ENCODE measurements at regions not wholly inside any gene's neighbourhood (a gene's known extent, or its start where the extent isn't known, plus 50 kb on each side); places are given as distances from the start of the nearest gene placed in this dataset.

- DNase-seq, result no peak
Observed at GRCh38 chr3:182233957-182234356, 522.2 kb downstream of the SOX2 start.

DNA sequence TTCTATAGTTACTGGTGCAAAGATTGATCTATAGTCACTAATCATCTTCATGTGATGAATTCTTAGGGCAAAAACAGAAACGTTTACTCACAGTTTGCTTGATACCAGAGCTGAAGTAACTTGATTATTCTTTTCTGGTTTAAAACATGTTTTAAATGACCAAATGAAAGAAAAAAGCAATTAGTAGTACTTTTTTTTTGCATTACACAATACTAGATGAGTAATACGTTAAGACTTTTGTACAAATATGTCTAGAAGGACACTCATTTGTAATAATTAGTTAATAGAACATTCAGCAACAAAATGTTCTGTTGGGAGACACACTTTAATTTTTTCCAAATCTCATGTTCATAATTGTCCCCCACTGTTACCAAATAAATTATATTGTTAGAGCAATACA is 523.2 kb downstream of the SOX2 start:
- no peak for DNase-seq

GRCh38 chr3:182235504-182235903 is 523.8 kb downstream of the SOX2 start:
- DNase-seq, result no peak

DNA sequence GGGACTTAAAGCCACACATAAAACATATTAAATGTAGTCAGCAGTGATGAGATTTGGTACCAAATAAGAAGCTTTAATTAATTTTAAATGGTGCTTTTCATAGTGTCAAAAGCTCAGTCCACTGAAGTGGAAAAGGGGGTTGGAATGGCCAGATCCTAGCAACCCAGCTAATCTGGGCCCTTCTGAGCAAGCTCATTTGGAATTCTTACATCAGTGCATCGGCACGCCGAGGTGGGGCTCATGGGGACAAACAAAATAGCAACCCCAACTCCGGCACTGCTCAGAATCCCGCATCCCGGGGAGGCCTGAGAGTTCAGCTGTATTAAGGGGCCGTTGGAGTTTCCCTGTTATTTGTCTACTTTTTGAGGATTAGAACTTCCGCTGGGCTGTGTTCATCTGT is 526.4 kb downstream of the SOX2 start:
- DNase-seq, result no peak

DNA sequence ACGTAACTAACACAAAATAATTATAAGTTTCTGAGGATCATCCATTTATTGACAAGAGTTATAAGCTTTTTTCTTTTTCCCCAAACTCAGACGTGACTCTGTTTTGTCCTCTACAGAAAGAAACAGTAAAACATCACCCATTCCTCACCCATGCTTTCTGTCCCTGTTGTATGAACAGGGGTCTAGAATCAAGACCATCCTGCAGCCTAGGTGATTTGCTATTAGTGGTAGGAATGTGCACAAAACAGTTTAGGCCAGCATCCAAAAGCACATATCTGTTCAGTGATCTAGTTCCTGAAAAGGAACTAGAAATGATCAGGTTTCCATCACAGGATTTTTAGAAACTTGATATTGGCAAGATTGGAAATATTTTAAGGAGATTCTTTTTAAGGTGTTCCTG is 527.6 kb downstream of the SOX2 start:
- DNase-seq, result no peak

DNA sequence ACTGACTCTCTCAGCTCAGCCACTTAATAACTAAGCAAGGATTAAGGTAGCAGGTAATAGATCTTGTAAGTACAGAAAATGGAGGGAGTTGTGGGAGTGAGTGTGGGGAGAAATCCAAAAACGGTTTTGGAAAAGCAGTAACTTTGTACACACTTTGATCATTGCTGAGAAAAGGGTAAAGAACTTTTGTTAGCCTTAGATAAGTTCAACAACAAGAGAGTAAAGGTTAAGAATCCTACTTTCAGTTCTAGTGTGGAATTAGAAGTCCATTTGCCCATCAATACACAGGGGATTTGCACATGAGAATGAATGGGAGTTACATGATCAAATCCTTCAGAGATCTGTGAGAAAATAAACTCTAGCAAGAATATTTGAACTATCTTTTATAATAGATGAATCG is 528.7 kb downstream of the SOX2 start:
- no peak for DNase-seq

DNA sequence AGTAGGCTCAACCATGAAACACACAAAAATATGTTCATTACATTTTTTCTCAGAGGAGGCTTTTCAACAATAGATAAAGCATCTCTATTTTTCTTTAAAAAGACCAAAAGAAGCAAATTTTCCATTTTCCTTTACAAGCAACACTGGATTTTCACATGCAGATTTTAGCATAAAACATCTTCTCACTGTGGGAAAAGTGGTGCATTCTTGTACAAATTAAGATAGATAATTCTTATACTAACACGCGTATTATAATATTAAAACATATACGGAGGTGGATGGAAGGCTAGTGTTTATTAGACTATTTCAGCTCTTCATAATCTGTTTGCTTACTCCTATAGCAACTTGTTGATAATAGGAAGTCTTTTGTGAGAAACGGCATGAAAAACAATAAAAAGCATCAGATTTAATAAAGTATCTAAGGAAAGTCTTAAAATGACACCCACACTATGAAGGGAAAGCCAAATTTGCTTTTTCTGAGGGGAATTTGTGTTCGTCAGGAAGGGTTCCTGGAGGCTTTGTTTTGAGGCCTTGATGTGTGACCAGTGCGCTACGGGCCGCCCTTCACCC is 529.6 kb downstream of the SOX2 start:
- no peak for DNase-seq

DNA sequence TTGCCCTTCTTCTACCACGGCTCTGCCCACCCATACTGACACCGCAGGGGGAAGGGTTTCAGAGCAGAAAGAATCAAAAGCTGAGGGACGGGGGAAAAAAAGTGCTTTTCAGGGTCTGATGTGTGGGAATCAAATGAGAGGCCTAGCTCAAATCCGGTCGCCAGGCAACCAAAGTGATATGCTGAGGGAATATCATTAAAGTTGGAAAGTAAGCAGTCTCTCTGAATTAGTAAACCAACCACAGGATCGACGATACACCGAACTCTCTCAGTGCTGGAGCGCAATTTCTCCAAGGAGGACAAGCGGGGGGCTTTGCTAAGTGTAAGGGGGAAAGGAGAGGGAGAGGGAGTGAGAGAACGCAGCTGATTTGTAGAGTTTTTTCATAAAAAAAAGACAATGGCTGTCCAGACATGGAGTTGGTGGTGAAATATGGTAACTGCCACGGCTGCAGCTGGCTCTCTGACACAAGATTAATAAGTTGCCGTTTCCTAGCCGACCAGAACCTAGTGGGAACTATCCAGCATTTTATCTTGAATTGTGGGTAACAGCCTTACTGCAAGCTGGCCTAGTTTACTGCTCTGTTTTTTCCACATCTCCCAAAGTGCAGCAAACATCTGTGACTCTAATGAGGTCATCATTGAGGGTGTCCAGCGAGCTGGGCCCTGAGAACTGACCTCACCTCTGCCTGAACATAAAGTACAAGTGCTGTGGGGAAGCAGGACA is 530.2 kb downstream of the SOX2 start:
- no peak for DNase-seq

DNA sequence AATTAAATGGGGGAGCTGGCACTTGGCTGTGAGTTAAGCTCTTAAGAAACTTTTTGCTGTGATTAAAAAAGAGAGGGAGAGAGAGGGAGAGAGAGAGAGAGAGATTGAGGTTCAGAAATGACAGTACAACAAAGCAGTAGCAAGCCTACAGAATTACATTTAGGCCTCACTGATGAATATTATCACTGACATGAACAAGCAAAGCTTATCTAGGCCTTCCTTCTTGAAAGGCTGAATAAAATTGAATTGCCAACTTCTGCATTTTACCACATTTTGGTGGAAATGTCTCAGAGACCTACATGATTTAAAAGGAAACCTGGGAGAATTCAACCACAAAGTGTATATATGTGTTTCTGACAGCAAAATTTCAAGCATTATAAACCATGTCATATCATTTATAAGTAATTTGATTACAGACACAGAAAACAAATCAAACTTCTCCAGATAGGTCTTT is 530.8 kb downstream of the SOX2 start:
- DNase-seq, result no peak

DNA sequence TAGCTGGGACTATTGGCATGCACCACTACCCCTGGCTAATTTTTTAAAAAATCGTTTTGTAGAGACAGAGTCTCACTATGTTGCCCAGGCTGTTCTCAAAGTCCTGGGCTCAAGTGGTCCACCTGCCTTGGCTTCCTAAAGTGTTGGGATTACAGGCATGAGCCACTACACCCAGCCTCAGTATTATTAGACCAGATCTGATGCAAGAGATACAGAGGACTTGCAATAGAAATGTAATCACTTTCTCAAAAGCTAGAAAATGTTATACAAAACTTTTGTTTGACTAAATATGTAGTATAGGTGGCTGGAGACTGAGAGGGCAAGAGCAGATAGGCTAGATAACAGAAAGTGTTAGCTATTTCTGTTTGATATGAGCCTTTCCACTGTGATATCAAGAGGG is 531.9 kb downstream of the SOX2 start:
- no peak for DNase-seq

DNA sequence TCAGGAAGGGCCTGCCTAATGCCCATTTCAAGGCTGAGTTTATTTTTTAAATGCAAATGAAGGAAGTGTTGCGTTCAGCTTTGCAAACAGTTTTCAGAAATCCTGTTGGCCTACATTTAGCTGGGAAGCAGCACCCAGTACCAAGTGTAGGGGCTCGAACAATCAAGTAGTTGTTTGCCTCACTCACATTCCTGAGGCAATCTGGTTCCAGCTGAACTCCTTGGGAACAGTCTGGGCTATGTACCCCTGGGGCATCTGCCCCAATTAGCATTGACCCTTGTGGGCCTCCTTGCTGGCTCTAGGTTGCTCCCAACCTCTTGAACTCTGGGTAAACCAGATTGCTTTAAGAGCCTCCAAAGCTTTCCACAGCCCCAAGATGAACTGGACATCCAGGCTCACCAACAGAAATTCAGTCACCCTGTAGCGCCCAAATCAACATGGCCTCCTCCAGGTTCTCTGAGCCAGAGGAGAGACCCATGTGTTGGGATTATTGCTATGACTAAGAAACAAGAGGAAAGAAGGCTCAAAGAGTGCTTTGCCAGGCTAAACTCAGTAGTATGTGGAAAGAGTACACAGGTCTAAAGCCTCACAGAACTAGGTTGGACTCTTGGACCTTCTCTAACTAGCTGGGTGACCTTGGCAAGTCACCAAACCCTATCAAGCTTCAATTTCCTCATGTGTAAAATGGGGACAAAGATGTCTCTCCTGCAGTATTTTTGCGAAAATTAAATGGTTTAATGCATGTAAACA is 532.7 kb downstream of the SOX2 start:
- no peak for DNase-seq

- no peak for DNase-seq
Observed at GRCh38 chr3:182245059-182245458, 533.3 kb downstream of the SOX2 start.

- no peak for DNase-seq
Observed at GRCh38 chr3:182246870-182247269, 535.1 kb downstream of the SOX2 start.

- DNase-seq, result no peak
Observed at GRCh38 chr3:182248349-182248880, 536.7 kb downstream of the SOX2 start.

DNA sequence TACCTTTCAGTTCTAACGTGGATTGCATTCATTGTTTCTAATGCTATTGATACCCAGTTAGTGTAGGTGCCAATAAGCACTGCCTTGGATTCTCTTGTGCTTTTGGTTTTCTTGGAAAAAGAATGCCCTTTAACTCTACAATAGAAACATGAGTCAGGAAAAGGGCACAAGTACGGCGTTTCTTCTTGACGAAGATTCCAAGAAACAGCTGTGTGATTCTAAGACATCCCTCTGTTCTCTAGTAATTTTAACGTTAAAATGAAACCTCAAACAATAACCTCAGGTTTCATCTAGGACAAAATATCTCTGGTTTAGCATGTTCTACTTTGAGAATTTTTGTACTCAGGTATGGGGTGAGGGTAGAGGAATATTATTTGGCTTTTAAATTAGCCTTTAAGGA is 540.5 kb upstream of the ATP11B start:
- no peak for DNase-seq

DNA sequence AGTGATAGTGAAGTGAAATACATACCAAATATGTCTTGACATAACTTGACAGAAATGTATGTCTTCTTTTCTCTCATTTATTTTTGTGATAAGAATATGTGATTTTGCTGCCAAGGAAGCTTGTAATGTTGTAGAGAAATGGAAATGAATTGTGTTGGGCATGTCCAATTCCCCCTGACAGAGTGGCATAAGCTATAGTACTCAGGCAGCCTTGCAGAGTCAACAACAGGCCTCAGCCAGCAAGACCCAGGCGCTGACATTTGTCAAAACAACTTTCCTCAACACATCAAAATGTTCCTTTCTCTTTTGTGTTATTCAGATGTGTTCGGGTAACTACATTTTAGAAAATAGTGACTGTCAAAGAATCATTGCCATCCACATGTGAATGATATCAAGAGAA is 538.1 kb upstream of the ATP11B start:
- no peak for DNase-seq

DNA sequence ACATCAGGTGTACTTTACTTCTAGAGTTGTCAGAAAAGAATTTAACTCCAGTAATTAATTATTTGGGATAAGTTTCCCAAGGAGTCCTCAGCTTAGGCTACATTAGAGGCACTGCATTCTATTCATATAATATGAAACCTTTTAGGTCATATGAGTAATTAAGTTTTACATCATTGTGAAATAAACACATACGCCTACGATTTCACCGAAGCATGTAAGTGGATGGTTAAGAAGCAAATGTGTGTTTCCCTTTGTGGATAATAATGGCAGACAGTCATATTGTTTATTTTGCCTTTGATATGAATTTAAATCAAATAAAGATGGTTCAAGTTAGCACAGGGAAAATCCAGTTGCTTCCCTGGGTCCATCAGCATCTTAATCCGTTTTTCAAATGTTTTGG is 535.9 kb upstream of the ATP11B start:
- no peak for DNase-seq

DNA sequence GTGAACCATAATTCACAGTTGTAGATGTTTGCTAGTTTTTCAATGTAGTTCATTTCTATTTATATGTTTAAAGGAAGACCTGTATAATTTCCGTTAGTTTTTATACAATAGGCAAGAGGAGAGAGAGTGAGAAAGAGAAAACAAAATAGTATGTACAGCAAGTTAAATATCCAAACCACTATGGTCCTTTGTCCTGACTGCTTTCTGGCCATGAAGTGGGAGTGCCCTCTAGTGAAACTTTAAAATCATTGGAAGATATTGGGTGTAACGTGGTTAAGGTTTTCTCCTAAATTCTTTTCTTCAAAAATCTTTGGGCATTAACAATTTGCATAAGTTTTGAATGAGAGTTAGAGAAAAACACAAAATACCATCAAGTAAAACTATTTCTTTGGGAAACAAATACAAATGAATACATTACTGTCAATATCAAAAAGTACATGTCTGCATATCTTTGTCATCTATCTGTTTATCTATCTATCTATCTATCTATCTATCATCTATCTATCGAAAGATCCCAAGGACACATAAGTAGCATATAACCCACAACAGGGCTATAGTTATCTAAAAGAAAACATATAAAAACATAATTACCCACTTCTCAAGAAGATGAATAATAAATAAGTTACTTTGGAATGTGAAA is 534.6 kb upstream of the ATP11B start:
- DNase-seq, result no peak

DNA sequence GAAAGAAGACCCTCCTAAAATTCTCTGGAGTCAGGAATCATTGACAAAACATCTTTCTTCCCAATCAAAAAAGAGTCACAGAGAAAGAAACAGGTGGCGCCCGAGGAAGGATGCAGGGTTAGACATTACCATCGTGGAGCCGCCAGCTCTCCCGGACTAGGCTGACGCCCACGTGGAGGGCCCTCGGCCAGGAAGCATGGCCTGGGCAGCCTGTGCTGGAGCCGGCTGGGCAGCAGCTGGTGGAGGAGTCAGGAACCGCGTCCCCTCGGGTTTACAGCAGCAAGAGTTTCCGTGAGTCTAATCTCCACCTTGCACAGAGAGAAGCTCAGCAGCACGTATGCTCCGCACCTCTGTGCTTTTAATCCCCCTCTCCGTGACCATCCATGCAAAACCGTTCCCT is 533.7 kb upstream of the ATP11B start:
- no peak for DNase-seq

DNA sequence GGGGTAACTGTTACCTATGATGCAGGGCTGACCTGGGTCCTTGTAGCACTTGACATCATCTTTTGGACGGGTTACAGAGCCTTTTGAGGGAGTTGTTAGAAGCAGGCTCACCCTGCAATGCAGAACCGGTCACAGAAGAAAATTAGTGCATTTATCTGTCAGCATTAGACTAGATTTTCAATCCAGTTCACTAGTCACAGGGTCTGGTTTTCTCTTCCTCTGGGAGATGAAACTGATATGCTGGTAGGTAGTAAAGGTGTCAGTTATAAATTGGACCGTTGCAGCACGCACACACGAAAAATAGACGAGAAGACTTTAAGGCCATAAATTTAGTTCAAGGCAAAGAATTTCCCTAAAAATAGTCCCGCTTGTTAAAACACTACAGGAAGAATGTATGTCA is 532.3 kb upstream of the ATP11B start:
- no peak for DNase-seq

DNA sequence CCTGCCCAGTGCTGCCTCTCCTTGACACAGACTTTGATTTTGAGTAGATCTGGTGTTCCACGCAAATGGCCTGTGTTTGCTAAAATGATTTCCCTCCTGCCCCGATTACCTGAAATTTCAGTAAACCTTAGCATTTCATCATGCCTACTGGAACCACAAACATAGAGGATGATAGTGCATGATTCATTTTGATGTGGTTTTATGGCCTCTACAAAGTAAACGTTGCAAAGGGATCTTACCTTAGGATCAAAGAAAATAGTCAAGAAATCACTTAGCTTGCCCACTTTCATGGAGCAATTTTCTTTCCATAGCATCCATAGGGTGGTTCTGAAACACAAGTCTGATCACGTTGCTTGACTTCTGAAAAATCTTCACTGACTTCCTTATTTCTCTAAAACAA is 524.6 kb upstream of the ATP11B start:
- DNase-seq, result no peak

DNA sequence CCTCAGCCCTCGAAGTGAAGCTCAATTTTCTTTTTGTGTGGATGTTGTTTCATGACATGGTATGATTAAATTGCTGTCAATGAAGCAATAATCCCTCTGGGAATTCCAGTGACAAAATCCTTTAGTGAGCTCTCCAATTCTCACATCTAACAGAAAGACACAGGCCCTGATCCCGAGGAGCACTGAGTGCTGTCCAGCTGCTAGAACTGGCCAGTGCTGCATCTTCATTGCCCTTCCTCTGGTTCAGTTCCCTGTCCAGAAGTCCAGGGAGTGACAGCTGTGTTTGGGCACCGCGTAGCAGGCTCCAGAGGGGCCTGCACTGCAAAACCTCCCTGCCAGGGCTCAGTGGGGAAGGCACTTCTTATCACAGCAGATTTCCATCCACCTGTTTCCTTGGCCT is 516.8 kb upstream of the ATP11B start:
- DNase-seq, result no peak

DNA sequence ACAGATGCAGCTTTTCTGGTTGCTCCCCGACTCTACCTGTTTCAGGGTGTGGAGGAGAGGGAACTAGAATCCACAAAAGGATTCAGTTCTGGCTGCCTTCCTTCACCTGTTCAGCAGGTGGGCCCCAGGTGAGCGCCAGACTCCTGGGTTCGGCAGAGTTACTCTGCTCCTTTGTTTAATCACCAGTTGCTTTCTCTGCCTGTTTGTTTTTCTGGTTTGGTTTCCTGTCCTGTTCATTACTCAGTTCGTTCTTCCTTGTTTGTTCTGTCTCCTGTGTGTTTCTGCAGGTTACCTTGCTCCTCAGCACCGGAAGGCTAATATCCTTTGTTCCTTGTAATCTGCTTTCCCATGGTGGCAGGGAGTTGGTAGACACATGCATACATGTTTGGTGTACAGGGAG is 508.5 kb upstream of the ATP11B start:
- DNase-seq, result no peak

GRCh38 chr3:182292591-182292990 is 500.7 kb upstream of the ATP11B start:
- no peak for DNase-seq

Measured in KG1 (cell line).